HEK293 (cell line): ENCODE measurements at regions not wholly inside any gene's neighbourhood (a gene's known extent, or its start where the extent isn't known, plus 50 kb on each side); places are given as distances from the start of the nearest gene placed in this dataset.

Experiments used
- CTCF ChIA-PET: fragments of 350-600 bp; formaldehyde crosslinking; extraction: SDS; loops from one replicate; lab custom pipeline; 2021; ENCODE audit warnings: antibody characterized with exemption; lab: Yijun Ruan, JAX
- POLR2A ChIA-PET: fragments of 300-600 bp; formaldehyde crosslinking; extraction: SDS; loops from one replicate; lab custom pipeline; 2020; ENCODE audit warnings: antibody characterized with exemption, inconsistent platforms; lab: Yijun Ruan, JAX
- H3K27ac ChIP-seq: fragments of 200-500 bp; sonication (Bioruptor generic); 2 replicates; pipeline ENCODE4 v1.5.1; 2014; ENCODE audit warnings: low read depth, low read length, control low read depth, inconsistent platforms; ENCODE audit errors: extremely low read depth
- H3K36me3 ChIP-seq, 2 experiments: fragments of 200-500 bp in 1 of 2; sonication (Bioruptor generic) in 1 of 2; 1 replicate in 1 of 2; 2 replicates in 1 of 2; pipeline ENCODE4 v1.5.1; 2014 to 2017; ENCODE audit warnings: inconsistent platforms in 2 of 2, low read length in 2 of 2; ENCODE audit not compliant: control insufficient read depth in 2 of 2, insufficient read depth in 1 of 2
- H3K4me1 ChIP-seq: fragments of 200-500 bp; sonication (Bioruptor generic); 2 replicates; pipeline ENCODE4 v1.5.1; 2014; ENCODE audit warnings: mild to moderate bottlenecking, low read length, inconsistent platforms; ENCODE audit not compliant: control insufficient read depth, insufficient read depth
- H3K4me3 ChIP-seq: 2 replicates; pipeline ENCODE4 v1.5.1; 2011; ENCODE audit warnings: low read depth, mild to moderate bottlenecking, control low read depth, low read length, moderate library complexity
- H3K9me3 ChIP-seq: fragments of 200-500 bp; sonication (Bioruptor generic); 2 replicates; pipeline ENCODE4 v1.5.1; 2014; ENCODE audit warnings: low read depth, low read length, inconsistent platforms; ENCODE audit not compliant: control insufficient read depth, insufficient read depth
- BCL11B ChIP-seq: fragments of 450-650 bp; formaldehyde crosslinking; IDR thresholded peaks from 2 replicates; pipeline ENCODE4 v1.5.1; 2016; ENCODE audit warnings: low read depth, missing biosample characterization, missing genetic modification characterization
- IKZF3 ChIP-seq: fragments of 450-650 bp; IDR thresholded peaks from 2 replicates; pipeline ENCODE4 v1.5.0; 2018; ENCODE audit warnings: missing biosample characterization, mild to moderate bottlenecking, missing genetic modification characterization, moderate library complexity
- MYNN ChIP-seq: fragments of 450-650 bp; formaldehyde crosslinking; IDR thresholded peaks from 2 replicates; pipeline ENCODE4 v1.5.1; 2016; ENCODE audit warnings: missing biosample characterization, missing genetic modification characterization, borderline replicate concordance
- SP2 ChIP-seq: fragments of 450-650 bp; formaldehyde crosslinking; IDR thresholded peaks from 2 replicates; pipeline ENCODE4 v1.5.1; 2016; ENCODE audit warnings: missing biosample characterization, missing genetic modification characterization
- TCF7L2 ChIP-seq: IDR thresholded peaks from 2 replicates; pipeline ENCODE4 v1.6.1; 2011; ENCODE audit warnings: low read depth, mild to moderate bottlenecking, inconsistent platforms, low read length, moderate library complexity, borderline replicate concordance
- ZBTB17 ChIP-seq: fragments of 450-650 bp; formaldehyde crosslinking; IDR thresholded peaks from 2 replicates; pipeline ENCODE4 v1.5.1; 2016; ENCODE audit warnings: missing biosample characterization, missing genetic modification characterization
- ZNF175 ChIP-seq: fragments of 450-650 bp; formaldehyde crosslinking; IDR thresholded peaks from 2 replicates; pipeline ENCODE4 v1.5.1; 2016; ENCODE audit warnings: missing biosample characterization, missing genetic modification characterization
- ZNF341 ChIP-seq: fragments of 450-650 bp; formaldehyde crosslinking; IDR thresholded peaks from 2 replicates; pipeline ENCODE4; 2016; ENCODE audit warnings: low read depth, missing biosample characterization, missing genetic modification characterization
- ZNF555 ChIP-seq: fragments of 450-650 bp; formaldehyde crosslinking; conservative IDR thresholded peaks from 2 replicates; pipeline ENCODE4 v1.5.1; 2017; ENCODE audit warnings: missing biosample characterization, mild to moderate bottlenecking, missing genetic modification characterization, inconsistent platforms
- ZNF560 ChIP-seq: fragments of 450-650 bp; formaldehyde crosslinking; IDR thresholded peaks from 2 replicates; pipeline ENCODE4 v1.5.1; 2017; ENCODE audit warnings: missing biosample characterization, missing genetic modification characterization, borderline replicate concordance
- ZNF610 ChIP-seq: fragments of 450-650 bp; formaldehyde crosslinking; IDR thresholded peaks from 2 replicates; pipeline ENCODE4 v1.5.1; 2016; ENCODE audit warnings: missing biosample characterization, missing genetic modification characterization, borderline replicate concordance
- ZNF626 ChIP-seq: fragments of 450-650 bp; sonication (Bioruptor Pico); formaldehyde crosslinking; IDR thresholded peaks from 2 replicates; pipeline ENCODE4 v1.5.1; 2018; ENCODE audit warnings: missing biosample characterization, missing genetic modification characterization, inconsistent platforms
- ZNF830 ChIP-seq: fragments of 450-650 bp; IDR thresholded peaks from 2 replicates; pipeline ENCODE4 v1.5.0; 2018; ENCODE audit warnings: missing biosample characterization, missing genetic modification characterization, low read depth, mild to moderate bottlenecking, moderate library complexity
- ZNF843 ChIP-seq: fragments of 450-650 bp; formaldehyde crosslinking; IDR thresholded peaks from 2 replicates; pipeline ENCODE4 v1.5.1; 2016; ENCODE audit warnings: missing biosample characterization, missing genetic modification characterization
- TF ChIP-seq, protein P1 (sequence below): fragments of 450-650 bp; formaldehyde crosslinking; IDR thresholded peaks from 2 replicates; pipeline ENCODE4 v1.5.1; 2016; ENCODE audit warnings: missing biosample characterization, missing genetic modification characterization
- TF ChIP-seq, protein P2 (sequence below): fragments of 450-650 bp; formaldehyde crosslinking; IDR thresholded peaks from 2 replicates; pipeline ENCODE4 v1.5.1; 2016; ENCODE audit warnings: missing biosample characterization, missing genetic modification characterization
- TF ChIP-seq, protein P3 (sequence below): fragments of 450-650 bp; formaldehyde crosslinking; IDR thresholded peaks from 2 replicates; pipeline ENCODE4 v1.5.1; 2016; ENCODE audit warnings: missing biosample characterization, missing genetic modification characterization, borderline replicate concordance
- TF ChIP-seq, protein P4 (sequence below): fragments of 450-650 bp; formaldehyde crosslinking; IDR thresholded peaks from 2 replicates; pipeline ENCODE4 v1.5.1; 2016; ENCODE audit warnings: missing biosample characterization, missing genetic modification characterization, borderline replicate concordance
- TF ChIP-seq, protein P5 (sequence below): fragments of 450-650 bp; formaldehyde crosslinking; IDR thresholded peaks from 2 replicates; pipeline ENCODE4 v1.5.1; 2016; ENCODE audit warnings: missing biosample characterization, missing genetic modification characterization
- TF ChIP-seq, protein P6 (sequence below): fragments of 450-650 bp; formaldehyde crosslinking; IDR thresholded peaks from 2 replicates; pipeline ENCODE4 v1.5.1; 2016; ENCODE audit warnings: missing biosample characterization, missing genetic modification characterization

DNA sequence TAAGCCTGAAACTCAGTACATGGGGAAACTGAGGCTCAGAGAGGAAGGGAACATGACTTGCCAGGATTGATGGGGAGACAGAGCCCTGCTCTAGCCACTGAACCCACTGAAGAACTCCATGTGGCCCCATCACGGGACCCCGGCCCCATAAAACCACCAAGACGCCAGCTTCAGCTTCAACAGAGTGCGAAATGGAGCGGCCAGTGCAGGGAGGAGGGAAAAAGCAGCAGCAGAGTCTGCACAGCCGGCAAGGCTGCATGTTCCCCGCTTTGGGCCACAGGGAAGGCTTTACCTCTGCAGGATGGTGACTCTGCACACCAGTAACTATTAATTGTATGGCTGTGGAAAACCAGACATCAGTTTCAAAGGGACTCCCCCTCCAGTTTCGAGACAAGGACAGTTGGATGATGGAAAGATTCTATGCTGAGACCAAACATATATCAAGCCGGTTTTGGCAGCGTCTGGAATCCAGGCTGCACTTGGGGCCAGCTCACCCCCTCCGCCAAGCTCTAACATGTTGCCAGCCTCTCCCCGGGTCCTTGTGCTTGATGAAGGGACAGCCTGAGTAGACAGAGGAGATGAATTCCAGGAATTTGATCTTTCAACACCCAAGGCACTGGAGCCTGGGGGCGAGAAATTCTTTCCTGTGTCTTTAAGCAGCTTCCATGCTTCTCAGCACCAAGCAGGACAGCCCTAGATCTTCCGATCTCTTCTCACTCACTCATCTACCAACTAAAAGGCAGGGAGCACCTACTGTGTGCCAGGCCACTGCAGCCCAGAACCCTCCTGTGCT is 55.7 kb upstream of the BCL11B start:
- ChIA-PET CTCF (interaction anchor here (0.8 to 1.2 kb wide), 2 partner anchors 8 to 13 kb away, joined by 3 read pairs; no protein-coding TSS in a partner anchor), POLR2A (no interaction called here)
- Histone ChIP-seq H3K9me3 (no peaks in the 10 kb centered on the region), H3K36me3 (no peaks in the 10 kb centered on the region), H3K4me3 (no peak overlapping the region), H3K4me1 (no peaks in the 10 kb centered on the region), H3K27ac (no peak overlapping the region)
- no peak for TF ChIP-seq ZBTB17 (tag by site-specific recombination)
- no peak for TF ChIP-seq ZNF610 (tag by site-specific recombination)
- TF ChIP-seq ZNF341 (tag by site-specific recombination): no peak
- no peak for TF ChIP-seq ZNF175
- TF ChIP-seq, protein P1, sequence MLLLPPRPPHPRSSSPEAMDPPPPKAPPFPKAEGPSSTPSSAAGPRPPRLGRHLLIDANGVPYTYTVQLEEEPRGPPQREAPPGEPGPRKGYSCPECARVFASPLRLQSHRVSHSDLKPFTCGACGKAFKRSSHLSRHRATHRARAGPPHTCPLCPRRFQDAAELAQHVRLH (tag by site-specific recombination): no peak
- no peak for TF ChIP-seq ZNF830
- TF ChIP-seq, protein P2, sequence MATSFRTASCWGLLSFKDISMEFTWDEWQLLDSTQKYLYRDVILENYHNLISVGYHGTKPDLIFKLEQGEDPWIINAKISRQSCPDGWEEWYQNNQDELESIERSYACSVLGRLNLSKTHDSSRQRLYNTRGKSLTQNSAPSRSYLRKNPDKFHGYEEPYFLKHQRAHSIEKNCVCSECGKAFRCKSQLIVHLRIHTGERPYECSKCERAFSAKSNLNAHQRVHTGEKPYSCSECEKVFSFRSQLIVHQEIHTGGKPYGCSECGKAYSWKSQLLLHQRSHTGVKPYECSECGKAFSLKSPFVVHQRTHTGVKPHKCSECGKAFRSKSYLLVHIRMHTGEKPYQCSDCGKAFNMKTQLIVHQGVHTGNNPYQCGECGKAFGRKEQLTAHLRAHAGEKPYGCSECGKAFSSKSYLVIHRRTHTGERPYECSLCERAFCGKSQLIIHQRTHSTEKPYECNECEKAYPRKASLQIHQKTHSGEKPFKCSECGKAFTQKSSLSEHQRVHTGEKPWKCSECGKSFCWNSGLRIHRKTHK (tag by site-specific recombination): no peak
- no peak for TF ChIP-seq ZNF560 (tag by site-specific recombination)
- TF ChIP-seq ZNF555 (tag by site-specific recombination): no peak
- no peak for TF ChIP-seq TCF7L2
- no peak for TF ChIP-seq SP2 (tag by site-specific recombination)
- TF ChIP-seq, protein P3, sequence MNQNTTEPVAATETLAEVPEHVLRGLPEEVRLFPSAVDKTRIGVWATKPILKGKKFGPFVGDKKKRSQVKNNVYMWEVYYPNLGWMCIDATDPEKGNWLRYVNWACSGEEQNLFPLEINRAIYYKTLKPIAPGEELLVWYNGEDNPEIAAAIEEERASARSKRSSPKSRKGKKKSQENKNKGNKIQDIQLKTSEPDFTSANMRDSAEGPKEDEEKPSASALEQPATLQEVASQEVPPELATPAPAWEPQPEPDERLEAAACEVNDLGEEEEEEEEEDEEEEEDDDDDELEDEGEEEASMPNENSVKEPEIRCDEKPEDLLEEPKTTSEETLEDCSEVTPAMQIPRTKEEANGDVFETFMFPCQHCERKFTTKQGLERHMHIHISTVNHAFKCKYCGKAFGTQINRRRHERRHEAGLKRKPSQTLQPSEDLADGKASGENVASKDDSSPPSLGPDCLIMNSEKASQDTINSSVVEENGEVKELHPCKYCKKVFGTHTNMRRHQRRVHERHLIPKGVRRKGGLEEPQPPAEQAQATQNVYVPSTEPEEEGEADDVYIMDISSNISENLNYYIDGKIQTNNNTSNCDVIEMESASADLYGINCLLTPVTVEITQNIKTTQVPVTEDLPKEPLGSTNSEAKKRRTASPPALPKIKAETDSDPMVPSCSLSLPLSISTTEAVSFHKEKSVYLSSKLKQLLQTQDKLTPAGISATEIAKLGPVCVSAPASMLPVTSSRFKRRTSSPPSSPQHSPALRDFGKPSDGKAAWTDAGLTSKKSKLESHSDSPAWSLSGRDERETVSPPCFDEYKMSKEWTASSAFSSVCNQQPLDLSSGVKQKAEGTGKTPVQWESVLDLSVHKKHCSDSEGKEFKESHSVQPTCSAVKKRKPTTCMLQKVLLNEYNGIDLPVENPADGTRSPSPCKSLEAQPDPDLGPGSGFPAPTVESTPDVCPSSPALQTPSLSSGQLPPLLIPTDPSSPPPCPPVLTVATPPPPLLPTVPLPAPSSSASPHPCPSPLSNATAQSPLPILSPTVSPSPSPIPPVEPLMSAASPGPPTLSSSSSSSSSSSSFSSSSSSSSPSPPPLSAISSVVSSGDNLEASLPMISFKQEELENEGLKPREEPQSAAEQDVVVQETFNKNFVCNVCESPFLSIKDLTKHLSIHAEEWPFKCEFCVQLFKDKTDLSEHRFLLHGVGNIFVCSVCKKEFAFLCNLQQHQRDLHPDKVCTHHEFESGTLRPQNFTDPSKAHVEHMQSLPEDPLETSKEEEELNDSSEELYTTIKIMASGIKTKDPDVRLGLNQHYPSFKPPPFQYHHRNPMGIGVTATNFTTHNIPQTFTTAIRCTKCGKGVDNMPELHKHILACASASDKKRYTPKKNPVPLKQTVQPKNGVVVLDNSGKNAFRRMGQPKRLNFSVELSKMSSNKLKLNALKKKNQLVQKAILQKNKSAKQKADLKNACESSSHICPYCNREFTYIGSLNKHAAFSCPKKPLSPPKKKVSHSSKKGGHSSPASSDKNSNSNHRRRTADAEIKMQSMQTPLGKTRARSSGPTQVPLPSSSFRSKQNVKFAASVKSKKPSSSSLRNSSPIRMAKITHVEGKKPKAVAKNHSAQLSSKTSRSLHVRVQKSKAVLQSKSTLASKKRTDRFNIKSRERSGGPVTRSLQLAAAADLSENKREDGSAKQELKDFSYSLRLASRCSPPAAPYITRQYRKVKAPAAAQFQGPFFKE (tag by site-specific recombination): no peak
- TF ChIP-seq, protein P4, sequence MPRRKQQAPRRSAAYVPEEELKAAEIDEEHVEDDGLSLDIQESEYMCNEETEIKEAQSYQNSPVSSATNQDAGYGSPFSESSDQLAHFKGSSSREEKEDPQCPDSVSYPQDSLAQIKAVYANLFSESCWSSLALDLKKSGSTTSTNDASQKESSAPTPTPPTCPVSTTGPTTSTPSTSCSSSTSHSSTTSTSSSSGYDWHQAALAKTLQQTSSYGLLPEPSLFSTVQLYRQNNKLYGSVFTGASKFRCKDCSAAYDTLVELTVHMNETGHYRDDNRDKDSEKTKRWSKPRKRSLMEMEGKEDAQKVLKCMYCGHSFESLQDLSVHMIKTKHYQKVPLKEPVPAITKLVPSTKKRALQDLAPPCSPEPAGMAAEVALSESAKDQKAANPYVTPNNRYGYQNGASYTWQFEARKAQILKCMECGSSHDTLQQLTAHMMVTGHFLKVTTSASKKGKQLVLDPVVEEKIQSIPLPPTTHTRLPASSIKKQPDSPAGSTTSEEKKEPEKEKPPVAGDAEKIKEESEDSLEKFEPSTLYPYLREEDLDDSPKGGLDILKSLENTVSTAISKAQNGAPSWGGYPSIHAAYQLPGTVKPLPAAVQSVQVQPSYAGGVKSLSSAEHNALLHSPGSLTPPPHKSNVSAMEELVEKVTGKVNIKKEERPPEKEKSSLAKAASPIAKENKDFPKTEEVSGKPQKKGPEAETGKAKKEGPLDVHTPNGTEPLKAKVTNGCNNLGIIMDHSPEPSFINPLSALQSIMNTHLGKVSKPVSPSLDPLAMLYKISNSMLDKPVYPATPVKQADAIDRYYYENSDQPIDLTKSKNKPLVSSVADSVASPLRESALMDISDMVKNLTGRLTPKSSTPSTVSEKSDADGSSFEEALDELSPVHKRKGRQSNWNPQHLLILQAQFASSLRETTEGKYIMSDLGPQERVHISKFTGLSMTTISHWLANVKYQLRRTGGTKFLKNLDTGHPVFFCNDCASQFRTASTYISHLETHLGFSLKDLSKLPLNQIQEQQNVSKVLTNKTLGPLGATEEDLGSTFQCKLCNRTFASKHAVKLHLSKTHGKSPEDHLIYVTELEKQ (tag by site-specific recombination): no peak
- TF ChIP-seq, protein P5, sequence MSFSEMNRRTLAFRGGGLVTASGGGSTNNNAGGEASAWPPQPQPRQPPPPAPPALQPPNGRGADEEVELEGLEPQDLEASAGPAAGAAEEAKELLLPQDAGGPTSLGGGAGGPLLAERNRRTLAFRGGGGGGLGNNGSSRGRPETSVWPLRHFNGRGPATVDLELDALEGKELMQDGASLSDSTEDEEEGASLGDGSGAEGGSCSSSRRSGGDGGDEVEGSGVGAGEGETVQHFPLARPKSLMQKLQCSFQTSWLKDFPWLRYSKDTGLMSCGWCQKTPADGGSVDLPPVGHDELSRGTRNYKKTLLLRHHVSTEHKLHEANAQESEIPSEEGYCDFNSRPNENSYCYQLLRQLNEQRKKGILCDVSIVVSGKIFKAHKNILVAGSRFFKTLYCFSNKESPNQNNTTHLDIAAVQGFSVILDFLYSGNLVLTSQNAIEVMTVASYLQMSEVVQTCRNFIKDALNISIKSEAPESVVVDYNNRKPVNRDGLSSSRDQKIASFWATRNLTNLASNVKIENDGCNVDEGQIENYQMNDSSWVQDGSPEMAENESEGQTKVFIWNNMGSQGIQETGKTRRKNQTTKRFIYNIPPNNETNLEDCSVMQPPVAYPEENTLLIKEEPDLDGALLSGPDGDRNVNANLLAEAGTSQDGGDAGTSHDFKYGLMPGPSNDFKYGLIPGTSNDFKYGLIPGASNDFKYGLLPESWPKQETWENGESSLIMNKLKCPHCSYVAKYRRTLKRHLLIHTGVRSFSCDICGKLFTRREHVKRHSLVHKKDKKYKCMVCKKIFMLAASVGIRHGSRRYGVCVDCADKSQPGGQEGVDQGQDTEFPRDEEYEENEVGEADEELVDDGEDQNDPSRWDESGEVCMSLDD (tag by site-specific recombination): no peak
- no peak for TF ChIP-seq ZNF843
- TF ChIP-seq, protein P6, sequence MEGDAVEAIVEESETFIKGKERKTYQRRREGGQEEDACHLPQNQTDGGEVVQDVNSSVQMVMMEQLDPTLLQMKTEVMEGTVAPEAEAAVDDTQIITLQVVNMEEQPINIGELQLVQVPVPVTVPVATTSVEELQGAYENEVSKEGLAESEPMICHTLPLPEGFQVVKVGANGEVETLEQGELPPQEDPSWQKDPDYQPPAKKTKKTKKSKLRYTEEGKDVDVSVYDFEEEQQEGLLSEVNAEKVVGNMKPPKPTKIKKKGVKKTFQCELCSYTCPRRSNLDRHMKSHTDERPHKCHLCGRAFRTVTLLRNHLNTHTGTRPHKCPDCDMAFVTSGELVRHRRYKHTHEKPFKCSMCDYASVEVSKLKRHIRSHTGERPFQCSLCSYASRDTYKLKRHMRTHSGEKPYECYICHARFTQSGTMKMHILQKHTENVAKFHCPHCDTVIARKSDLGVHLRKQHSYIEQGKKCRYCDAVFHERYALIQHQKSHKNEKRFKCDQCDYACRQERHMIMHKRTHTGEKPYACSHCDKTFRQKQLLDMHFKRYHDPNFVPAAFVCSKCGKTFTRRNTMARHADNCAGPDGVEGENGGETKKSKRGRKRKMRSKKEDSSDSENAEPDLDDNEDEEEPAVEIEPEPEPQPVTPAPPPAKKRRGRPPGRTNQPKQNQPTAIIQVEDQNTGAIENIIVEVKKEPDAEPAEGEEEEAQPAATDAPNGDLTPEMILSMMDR: no peak
- no peak for TF ChIP-seq IKZF3
- no peak for TF ChIP-seq MYNN (tag by site-specific recombination)
- no peak for TF ChIP-seq BCL11B (tag by site-specific recombination)
- no peak for TF ChIP-seq ZNF626
